ENCODE measurements at regions not wholly inside any gene's neighbourhood (a gene's known extent, or its start where the extent isn't known, plus 50 kb on each side); places are given as distances from the start of the nearest gene placed in this dataset.

GRCh38 chr2:194602750-194603149 is 1054.3 kb upstream of the SLC39A10 start:
- peaks cover 13% of the 10 kb centered on the region for H3K9me3 Mint-ChIP-seq (ENCODE audit: unreplicated experiment)
- no peak overlapping the region for H3K4me3 Mint-ChIP-seq (ENCODE audit: unreplicated experiment)
- no peaks in the 10 kb centered on the region for H3K27me3 Mint-ChIP-seq (ENCODE audit: unreplicated experiment)
- DNase-seq (ENCODE audit: extremely low spot score, unreplicated experiment), result no peak
- no peak overlapping the region for H3K27ac Mint-ChIP-seq (ENCODE audit: unreplicated experiment)
- no peak for TF ChIP-seq CTCF (IDR thresholded peaks at IDR 0.05)
- no peaks in the 10 kb centered on the region for H3K36me3 Mint-ChIP-seq (ENCODE audit: unreplicated experiment)
- no peaks in the 10 kb centered on the region for H3K4me1 Mint-ChIP-seq (ENCODE audit: unreplicated experiment)

GRCh38 chr2:194591192-194591591 is 1065.8 kb upstream of the SLC39A10 start:
- H3K4me3 Mint-ChIP-seq (ENCODE audit: unreplicated experiment), result no peak overlapping the region
- no peaks in the 10 kb centered on the region for H3K4me1 Mint-ChIP-seq (ENCODE audit: unreplicated experiment)
- peaks cover 5% of the 10 kb centered on the region for H3K27me3 Mint-ChIP-seq (ENCODE audit: unreplicated experiment)
- H3K27ac Mint-ChIP-seq (ENCODE audit: unreplicated experiment), result no peak overlapping the region
- H3K9me3 Mint-ChIP-seq (ENCODE audit: unreplicated experiment), result no peaks in the 10 kb centered on the region
- H3K36me3 Mint-ChIP-seq (ENCODE audit: unreplicated experiment), result no peaks in the 10 kb centered on the region
- DNase-seq (ENCODE audit: extremely low spot score, unreplicated experiment), result no peak
- no peak for TF ChIP-seq CTCF (IDR thresholded peaks at IDR 0.05)

DNA sequence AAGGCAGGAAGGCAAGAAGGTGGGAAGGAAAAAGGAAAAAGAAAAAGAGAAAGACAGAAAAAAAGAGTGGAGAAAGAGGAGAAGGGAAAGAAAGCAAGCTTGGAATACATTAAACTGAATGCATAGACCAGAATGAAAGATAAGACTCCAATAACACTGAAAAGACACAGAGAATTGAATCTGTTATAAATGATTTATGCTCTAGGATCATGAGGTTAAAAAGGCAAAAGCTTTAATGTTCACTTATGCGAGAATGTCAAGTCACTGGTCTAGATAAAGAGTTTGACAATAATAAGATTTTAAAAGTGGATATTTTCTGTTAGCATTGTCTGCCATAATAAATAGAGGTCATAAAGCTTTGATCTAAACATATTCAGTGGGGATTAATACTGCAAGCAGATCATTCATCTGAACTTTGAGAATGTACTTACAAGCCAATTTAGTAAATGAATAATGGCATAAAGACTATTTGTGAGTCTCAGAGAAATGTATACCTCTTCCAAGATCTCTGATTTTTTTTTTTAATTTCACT is 1069.2 kb upstream of the SLC39A10 start:
- Mint-ChIP-seq H3K36me3 (ENCODE audit: unreplicated experiment) (no peaks in the 10 kb centered on the region), H3K27me3 (ENCODE audit: unreplicated experiment) (no peaks in the 10 kb centered on the region), H3K4me3 (ENCODE audit: unreplicated experiment) (no peak overlapping the region), H3K4me1 (ENCODE audit: unreplicated experiment) (no peaks in the 10 kb centered on the region), H3K9me3 (ENCODE audit: unreplicated experiment) (no peaks in the 10 kb centered on the region), H3K27ac (ENCODE audit: unreplicated experiment) (no peak overlapping the region)
- DNase-seq (ENCODE audit: extremely low spot score, unreplicated experiment), result no peak
- TF ChIP-seq CTCF (IDR thresholded peaks at IDR 0.05), result no peak

- Mint-ChIP-seq H3K27me3 (ENCODE audit: unreplicated experiment) (no peaks in the 10 kb centered on the region), H3K27ac (ENCODE audit: unreplicated experiment) (no peak overlapping the region), H3K4me1 (ENCODE audit: unreplicated experiment) (no peaks in the 10 kb centered on the region), H3K4me3 (ENCODE audit: unreplicated experiment) (no peak overlapping the region), H3K36me3 (ENCODE audit: unreplicated experiment) (no peaks in the 10 kb centered on the region), H3K9me3 (ENCODE audit: unreplicated experiment) (no peaks in the 10 kb centered on the region)
- TF ChIP-seq CTCF (IDR thresholded peaks at IDR 0.05), result no peak
- no peak for DNase-seq (ENCODE audit: extremely low spot score, unreplicated experiment)
These were observed 1089.4 kb upstream of the SLC39A10 start for GRCh38 chr2:194567661-194568017.

DNA sequence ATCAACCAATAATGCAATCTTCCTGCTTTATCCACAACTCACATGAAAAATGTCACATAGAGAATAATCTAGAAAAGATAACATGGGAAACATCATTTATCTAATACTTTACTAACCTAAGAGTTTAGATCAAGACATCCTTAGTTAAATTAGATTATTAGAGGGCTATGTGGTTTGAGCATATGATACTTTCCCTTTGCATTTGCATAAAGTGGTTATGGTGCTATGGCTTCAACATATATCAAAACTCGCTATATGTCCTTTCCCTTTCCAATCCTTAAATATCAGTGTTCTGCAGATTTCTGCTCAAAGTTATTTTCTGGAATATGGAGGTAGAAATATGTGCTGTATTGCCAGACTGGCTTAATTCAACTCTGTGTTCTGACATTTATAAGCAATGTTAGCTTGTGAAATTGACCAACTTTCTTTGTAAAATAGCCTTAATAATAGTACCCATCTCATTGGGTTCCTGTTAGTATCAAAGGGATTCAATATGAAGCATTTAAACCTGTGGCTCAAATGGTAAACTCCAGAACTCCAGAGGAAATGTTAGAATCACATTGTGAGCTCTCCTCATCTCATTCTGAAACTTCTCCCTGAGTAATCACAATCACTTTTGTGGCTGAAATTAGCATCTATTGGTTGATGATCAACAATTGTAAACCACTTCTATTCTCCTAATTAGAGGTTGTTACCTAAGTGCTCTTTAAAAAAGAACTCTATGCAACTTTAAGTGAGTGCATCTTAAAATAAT is 1089.9 kb upstream of the SLC39A10 start:
- no peak for DNase-seq (ENCODE audit: extremely low spot score, unreplicated experiment)
- Mint-ChIP-seq H3K36me3 (ENCODE audit: unreplicated experiment) (no peaks in the 10 kb centered on the region), H3K9me3 (ENCODE audit: unreplicated experiment) (no peaks in the 10 kb centered on the region), H3K27ac (ENCODE audit: unreplicated experiment) (no peak overlapping the region), H3K4me1 (ENCODE audit: unreplicated experiment) (no peaks in the 10 kb centered on the region), H3K27me3 (ENCODE audit: unreplicated experiment) (no peaks in the 10 kb centered on the region), H3K4me3 (ENCODE audit: unreplicated experiment) (no peak overlapping the region)
- no peak for TF ChIP-seq CTCF (IDR thresholded peaks at IDR 0.05)

Data from osteocyte (in vitro differentiated cells).